ENCODE measurements at regions not wholly inside any gene's neighbourhood (a gene's known extent, or its start where the extent isn't known, plus 50 kb on each side); places are given as distances from the start of the nearest gene placed in this dataset.

- H3K4me3 Mint-ChIP-seq: no peak overlapping the region
Measured at GRCh38 chr1:50278410-50278809, 144.8 kb downstream of the DMRTA2 start.

DNA sequence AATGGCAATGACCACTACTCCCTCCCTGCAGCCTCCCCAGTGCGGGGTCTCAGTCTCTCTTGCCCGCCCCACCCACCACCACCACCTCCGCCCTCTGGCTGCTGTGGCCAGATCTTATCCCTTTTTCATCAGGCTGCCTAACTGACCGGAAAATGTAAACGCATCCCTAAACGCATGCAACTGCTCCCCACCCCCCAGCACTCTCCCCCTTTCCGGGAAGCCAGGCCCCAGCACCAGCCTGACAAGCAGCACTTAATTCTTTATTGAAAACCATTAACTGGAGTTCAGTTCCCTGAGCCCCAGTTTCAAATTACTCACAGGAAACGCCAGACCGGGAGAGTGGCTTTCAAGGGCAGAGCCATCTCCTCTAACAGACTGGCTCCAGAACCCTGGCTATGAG is 147.7 kb downstream of the DMRTA2 start:
- peak; percentile 23 for DNase-seq
- Mint-ChIP-seq H3K4me3 (no peak overlapping the region), H3K27me3 (ENCODE audit: low read depth, poor library complexity) (peaks cover 6% of the 10 kb centered on the region), H3K9me3 (peaks cover 53% of the 10 kb centered on the region), H3K27ac (peak overlapping the region; percentile 39), H3K4me1 (peaks cover 26% of the 10 kb centered on the region), H3K36me3 (ENCODE audit: low read depth) (no peaks in the 10 kb centered on the region)
- TF ChIP-seq CTCF (IDR thresholded peaks at IDR 0.05): no peak

More at GRCh38 chr1:50278410-50278809, 144.8 kb downstream of the DMRTA2 start:
- no peak overlapping the region for H3K27ac Mint-ChIP-seq
- H3K36me3 Mint-ChIP-seq (ENCODE audit: low read depth): no peaks in the 10 kb centered on the region
- peaks cover 26% of the 10 kb centered on the region for H3K4me1 Mint-ChIP-seq
- H3K9me3 Mint-ChIP-seq: peaks cover 55% of the 10 kb centered on the region
- TF ChIP-seq CTCF (IDR thresholded peaks at IDR 0.05): no peak
- H3K27me3 Mint-ChIP-seq (ENCODE audit: low read depth, poor library complexity): peaks cover 3% of the 10 kb centered on the region
- DNase-seq: peak; percentile 14

GRCh38 chr1:50272912-50273311 is 150.3 kb downstream of the DMRTA2 start:
- Mint-ChIP-seq H3K4me1 (peaks cover 15% of the 10 kb centered on the region), H3K27me3 (ENCODE audit: low read depth, poor library complexity) (peaks cover 10% of the 10 kb centered on the region), H3K27ac (no peak overlapping the region), H3K4me3 (no peak overlapping the region), H3K9me3 (peaks cover 53% of the 10 kb centered on the region), H3K36me3 (ENCODE audit: low read depth) (no peaks in the 10 kb centered on the region)
- TF ChIP-seq CTCF (IDR thresholded peaks at IDR 0.05): no peak
- no peak for DNase-seq

- peak; percentile 26 for DNase-seq
- Mint-ChIP-seq H3K27ac (no peak overlapping the region), H3K36me3 (ENCODE audit: low read depth) (no peaks in the 10 kb centered on the region), H3K27me3 (ENCODE audit: low read depth, poor library complexity) (peaks cover 10% of the 10 kb centered on the region), H3K9me3 (peaks cover 60% of the 10 kb centered on the region), H3K4me1 (peaks cover 9% of the 10 kb centered on the region), H3K4me3 (no peak overlapping the region)
- TF ChIP-seq CTCF (IDR thresholded peaks at IDR 0.05): peak; percentile 27
Measured at GRCh38 chr1:50271968-50272578, 151.2 kb downstream of the DMRTA2 start.

- Mint-ChIP-seq H3K27ac (no peak overlapping the region), H3K4me3 (no peak overlapping the region), H3K9me3 (peaks cover 60% of the 10 kb centered on the region), H3K4me1 (peaks cover 9% of the 10 kb centered on the region), H3K27me3 (ENCODE audit: low read depth, poor library complexity) (peaks cover 10% of the 10 kb centered on the region), H3K36me3 (ENCODE audit: low read depth) (no peaks in the 10 kb centered on the region)
- DNase-seq: no peak
- no peak for TF ChIP-seq CTCF (IDR thresholded peaks at IDR 0.05)
Measured at GRCh38 chr1:50271337-50271736, 151.9 kb downstream of the DMRTA2 start.

- H3K9me3 Mint-ChIP-seq: peaks cover 60% of the 10 kb centered on the region
- H3K36me3 Mint-ChIP-seq (ENCODE audit: low read depth): no peaks in the 10 kb centered on the region
- peaks cover 5% of the 10 kb centered on the region for H3K4me1 Mint-ChIP-seq
- H3K4me3 Mint-ChIP-seq: no peak overlapping the region
- H3K27ac Mint-ChIP-seq: no peak overlapping the region
- TF ChIP-seq CTCF (IDR thresholded peaks at IDR 0.05): no peak
- no peak for DNase-seq
- H3K27me3 Mint-ChIP-seq (ENCODE audit: low read depth, poor library complexity): peaks cover 10% of the 10 kb centered on the region
Measured at GRCh38 chr1:50270926-50271325, 152.3 kb downstream of the DMRTA2 start.

Data from nephron progenitor cell (in vitro differentiated cells).